GM12878 (cell line): ENCODE measurements at regions not wholly inside any gene's neighbourhood (a gene's known extent, or its start where the extent isn't known, plus 50 kb on each side); places are given as distances from the start of the nearest gene placed in this dataset.

ENCODE experiments used
- ASH2L ChIP-seq: fragments of 300-600, 200-600 bp; sonication (generic); IDR thresholded peaks from 2 replicates; pipeline ENCODE4 v1.6.1; 2017; ENCODE audit warnings: low read depth, mild to moderate bottlenecking, borderline replicate concordance
- ATF7 ChIP-seq: fragments of 450-650 bp; IDR thresholded peaks from 2 replicates; pipeline ENCODE4 v1.6.1; 2016; ENCODE audit warnings: low read depth, mild to moderate bottlenecking
- CBX3 ChIP-seq: fragments of 200-600 bp; sonication (generic); IDR thresholded peaks from 2 replicates; pipeline ENCODE4 v1.6.1; 2016; ENCODE audit warnings: low read depth, borderline replicate concordance
- EP300 ChIP-seq, 2 experiments: fragments of 150-350 bp in 1 of 2; IDR thresholded peaks; 2 replicates each; pipeline ENCODE4 v1.6.1; 2011 to 2012; ENCODE audit warnings: low read depth in 2 of 2, low read length in 2 of 2, borderline replicate concordance in 1 of 2, improper control_type of control experiment in 1 of 2, inconsistent platforms in 1 of 2; ENCODE audit not compliant: control insufficient read depth in 1 of 2
- GABPA ChIP-seq: IDR thresholded peaks from 2 replicates; pipeline ENCODE4 v1.6.1; 2014; ENCODE audit warnings: antibody characterized with exemption, low read depth, mild to moderate bottlenecking, inconsistent platforms
- IKZF2 ChIP-seq, 2 experiments: fragments of 450-650 bp; IDR thresholded peaks; 2 replicates each; pipeline ENCODE4 v1.6.1; 2017; ENCODE audit warnings: mild to moderate bottlenecking in 2 of 2, moderate library complexity in 2 of 2
- LARP7 ChIP-seq: fragments of 450-650 bp; IDR thresholded peaks from 2 replicates; pipeline ENCODE4 v1.6.1; 2017; ENCODE audit warnings: mild to moderate bottlenecking
- RFX5 ChIP-seq: IDR thresholded peaks from 2 replicates; pipeline ENCODE4 v1.6.1; 2011; ENCODE audit warnings: low read depth, low read length, improper control_type of control experiment
- SIN3A ChIP-seq: IDR thresholded peaks from 2 replicates; pipeline ENCODE4 v1.6.1; 2012; ENCODE audit warnings: low read depth, low read length, improper control_type of control experiment
- SMAD1 ChIP-seq: fragments of 450-650 bp; IDR thresholded peaks from 2 replicates; pipeline ENCODE4 v1.6.1; 2018; ENCODE audit warnings: mild to moderate bottlenecking, low read depth; ENCODE audit not compliant: partially characterized antibody
- SMARCA5 ChIP-seq: fragments of 450-650 bp; IDR thresholded peaks from 2 replicates; pipeline ENCODE4 v1.6.1; 2017; ENCODE audit warnings: mild to moderate bottlenecking
- SUPT20H ChIP-seq: IDR thresholded peaks from 2 replicates; pipeline ENCODE4 v1.6.1; 2011; ENCODE audit warnings: low read depth, mild to moderate bottlenecking, low read length, moderate library complexity, borderline replicate concordance; ENCODE audit not compliant: control insufficient read depth
- TBL1XR1 ChIP-seq: IDR thresholded peaks from 2 replicates; pipeline ENCODE4 v1.6.1; 2012; ENCODE audit warnings: low read depth, low read length, improper control_type of control experiment
- ZBED1 ChIP-seq: IDR thresholded peaks from 2 replicates; pipeline ENCODE4 v1.6.1; 2016; ENCODE audit warnings: borderline replicate concordance
- TF ChIP-seq, protein P1 (sequence below): fragments of 450-650 bp; IDR thresholded peaks from 2 replicates; pipeline ENCODE4 v1.6.1; 2016; ENCODE audit warnings: mild to moderate bottlenecking
- TF ChIP-seq, protein P2 (sequence below): fragments of 450-650 bp; IDR thresholded peaks from 2 replicates; pipeline ENCODE4 v1.6.1; 2017; ENCODE audit warnings: mild to moderate bottlenecking
- TF ChIP-seq, protein P3 (sequence below): fragments of 450-650 bp; IDR thresholded peaks from 2 replicates; pipeline ENCODE4 v1.6.1; 2017; ENCODE audit warnings: borderline replicate concordance
- TF ChIP-seq, protein P4 (sequence below): fragments of 450-650 bp; IDR thresholded peaks from 2 replicates; pipeline ENCODE4 v1.6.1; 2018; ENCODE audit warnings: borderline replicate concordance, mild to moderate bottlenecking; ENCODE audit not compliant: partially characterized antibody

DNA sequence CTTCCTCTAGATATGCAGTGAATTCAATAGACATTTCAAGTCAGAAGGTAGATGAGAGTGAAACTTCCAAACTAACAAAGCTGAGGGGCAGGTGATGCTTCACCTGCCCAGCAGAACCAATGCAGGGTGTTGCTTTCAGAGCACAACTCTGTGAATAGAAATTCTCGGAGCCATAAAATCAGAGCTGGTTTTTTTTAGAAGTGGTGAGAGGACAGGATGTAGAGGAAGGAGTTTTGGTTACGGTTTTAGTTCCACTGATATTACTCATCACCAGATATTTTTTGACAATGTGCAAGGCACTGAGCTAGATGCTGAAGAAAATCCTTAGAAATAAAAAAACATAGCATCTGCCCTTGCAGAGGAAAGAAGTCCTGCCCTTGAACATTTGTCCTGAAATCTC is 62.2 kb downstream of the BMP4 start (continued):
- TF ChIP-seq, protein P1, sequence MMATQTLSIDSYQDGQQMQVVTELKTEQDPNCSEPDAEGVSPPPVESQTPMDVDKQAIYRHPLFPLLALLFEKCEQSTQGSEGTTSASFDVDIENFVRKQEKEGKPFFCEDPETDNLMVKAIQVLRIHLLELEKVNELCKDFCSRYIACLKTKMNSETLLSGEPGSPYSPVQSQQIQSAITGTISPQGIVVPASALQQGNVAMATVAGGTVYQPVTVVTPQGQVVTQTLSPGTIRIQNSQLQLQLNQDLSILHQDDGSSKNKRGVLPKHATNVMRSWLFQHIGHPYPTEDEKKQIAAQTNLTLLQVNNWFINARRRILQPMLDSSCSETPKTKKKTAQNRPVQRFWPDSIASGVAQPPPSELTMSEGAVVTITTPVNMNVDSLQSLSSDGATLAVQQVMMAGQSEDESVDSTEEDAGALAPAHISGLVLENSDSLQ, result no peak
- TF ChIP-seq IKZF2 (IDR thresholded peaks at IDR 0.05), result peak in 1 of 2 experiments; percentile 41; a peak in 1 of 4 replicates
- TF ChIP-seq, protein P2, sequence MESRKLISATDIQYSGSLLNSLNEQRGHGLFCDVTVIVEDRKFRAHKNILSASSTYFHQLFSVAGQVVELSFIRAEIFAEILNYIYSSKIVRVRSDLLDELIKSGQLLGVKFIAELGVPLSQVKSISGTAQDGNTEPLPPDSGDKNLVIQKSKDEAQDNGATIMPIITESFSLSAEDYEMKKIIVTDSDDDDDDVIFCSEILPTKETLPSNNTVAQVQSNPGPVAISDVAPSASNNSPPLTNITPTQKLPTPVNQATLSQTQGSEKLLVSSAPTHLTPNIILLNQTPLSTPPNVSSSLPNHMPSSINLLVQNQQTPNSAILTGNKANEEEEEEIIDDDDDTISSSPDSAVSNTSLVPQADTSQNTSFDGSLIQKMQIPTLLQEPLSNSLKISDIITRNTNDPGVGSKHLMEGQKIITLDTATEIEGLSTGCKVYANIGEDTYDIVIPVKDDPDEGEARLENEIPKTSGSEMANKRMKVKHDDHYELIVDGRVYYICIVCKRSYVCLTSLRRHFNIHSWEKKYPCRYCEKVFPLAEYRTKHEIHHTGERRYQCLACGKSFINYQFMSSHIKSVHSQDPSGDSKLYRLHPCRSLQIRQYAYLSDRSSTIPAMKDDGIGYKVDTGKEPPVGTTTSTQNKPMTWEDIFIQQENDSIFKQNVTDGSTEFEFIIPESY, result no peak
- TF ChIP-seq SUPT20H, result no peak
- TF ChIP-seq CBX3, result no peak
- TF ChIP-seq SMARCA5, result no peak
- TF ChIP-seq ZBED1, result peak; percentile 62; the same call in 1 of the 2 replicates
- TF ChIP-seq ATF7, result no peak
- no peak for TF ChIP-seq ASH2L
- no peak for TF ChIP-seq EP300 (IDR thresholded peaks at IDR 0.05; ENCODE audit: borderline replicate concordance in 1 of 2, control insufficient read depth in 1 of 2, low read depth in 2 of 2, low read length in 2 of 2)
- no peak for TF ChIP-seq SMAD1
- TF ChIP-seq LARP7, result no peak
- TF ChIP-seq, protein P3, sequence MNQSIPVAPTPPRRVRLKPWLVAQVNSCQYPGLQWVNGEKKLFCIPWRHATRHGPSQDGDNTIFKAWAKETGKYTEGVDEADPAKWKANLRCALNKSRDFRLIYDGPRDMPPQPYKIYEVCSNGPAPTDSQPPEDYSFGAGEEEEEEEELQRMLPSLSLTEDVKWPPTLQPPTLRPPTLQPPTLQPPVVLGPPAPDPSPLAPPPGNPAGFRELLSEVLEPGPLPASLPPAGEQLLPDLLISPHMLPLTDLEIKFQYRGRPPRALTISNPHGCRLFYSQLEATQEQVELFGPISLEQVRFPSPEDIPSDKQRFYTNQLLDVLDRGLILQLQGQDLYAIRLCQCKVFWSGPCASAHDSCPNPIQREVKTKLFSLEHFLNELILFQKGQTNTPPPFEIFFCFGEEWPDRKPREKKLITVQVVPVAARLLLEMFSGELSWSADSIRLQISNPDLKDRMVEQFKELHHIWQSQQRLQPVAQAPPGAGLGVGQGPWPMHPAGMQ, result no peak
- TF ChIP-seq SIN3A, result no peak
- TF ChIP-seq, protein P4, sequence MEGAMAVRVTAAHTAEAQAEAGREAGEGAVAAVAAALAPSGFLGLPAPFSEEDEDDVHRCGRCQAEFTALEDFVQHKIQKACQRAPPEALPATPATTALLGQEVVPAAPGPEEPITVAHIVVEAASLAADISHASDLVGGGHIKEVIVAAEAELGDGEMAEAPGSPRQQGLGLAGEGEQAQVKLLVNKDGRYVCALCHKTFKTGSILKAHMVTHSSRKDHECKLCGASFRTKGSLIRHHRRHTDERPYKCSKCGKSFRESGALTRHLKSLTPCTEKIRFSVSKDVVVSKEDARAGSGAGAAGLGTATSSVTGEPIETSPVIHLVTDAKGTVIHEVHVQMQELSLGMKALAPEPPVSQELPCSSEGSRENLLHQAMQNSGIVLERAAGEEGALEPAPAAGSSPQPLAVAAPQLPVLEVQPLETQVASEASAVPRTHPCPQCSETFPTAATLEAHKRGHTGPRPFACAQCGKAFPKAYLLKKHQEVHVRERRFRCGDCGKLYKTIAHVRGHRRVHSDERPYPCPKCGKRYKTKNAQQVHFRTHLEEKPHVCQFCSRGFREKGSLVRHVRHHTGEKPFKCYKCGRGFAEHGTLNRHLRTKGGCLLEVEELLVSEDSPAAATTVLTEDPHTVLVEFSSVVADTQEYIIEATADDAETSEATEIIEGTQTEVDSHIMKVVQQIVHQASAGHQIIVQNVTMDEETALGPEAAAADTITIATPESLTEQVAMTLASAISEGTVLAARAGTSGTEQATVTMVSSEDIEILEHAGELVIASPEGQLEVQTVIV, result no peak
- TF ChIP-seq RFX5, result no peak
- 0 out of 2 replicates have a peak, but pooled peaks have one; percentile 22 for TF ChIP-seq GABPA
- no peak for TF ChIP-seq TBL1XR1
- TF ChIP-seq, all 136 proteins: peak for 18
